ENCODE measurements at regions not wholly inside any gene's neighbourhood (a gene's known extent, or its start where the extent isn't known, plus 50 kb on each side); places are given as distances from the start of the nearest gene placed in this dataset.

DNA sequence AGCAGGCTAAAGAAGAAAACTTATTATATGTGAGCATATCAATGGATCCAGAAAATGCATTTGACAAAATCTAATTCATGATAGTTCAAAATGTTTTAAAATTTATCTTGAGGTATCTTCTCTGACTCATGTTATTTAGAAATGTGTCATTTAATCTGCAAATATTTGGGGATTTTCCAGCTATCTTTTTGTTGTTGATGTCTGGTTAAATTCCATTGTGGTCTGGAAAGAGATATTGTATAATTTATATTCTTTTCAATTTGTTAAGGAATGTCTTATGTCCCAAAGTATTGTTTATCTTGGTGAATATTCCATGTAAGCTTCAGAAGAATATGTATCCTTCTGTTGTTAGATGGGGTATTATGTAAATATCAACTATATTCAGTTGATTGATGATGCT lies 942.5 kb downstream of the KCNMA1 start (continued):
- TF ChIP-seq, protein P1, sequence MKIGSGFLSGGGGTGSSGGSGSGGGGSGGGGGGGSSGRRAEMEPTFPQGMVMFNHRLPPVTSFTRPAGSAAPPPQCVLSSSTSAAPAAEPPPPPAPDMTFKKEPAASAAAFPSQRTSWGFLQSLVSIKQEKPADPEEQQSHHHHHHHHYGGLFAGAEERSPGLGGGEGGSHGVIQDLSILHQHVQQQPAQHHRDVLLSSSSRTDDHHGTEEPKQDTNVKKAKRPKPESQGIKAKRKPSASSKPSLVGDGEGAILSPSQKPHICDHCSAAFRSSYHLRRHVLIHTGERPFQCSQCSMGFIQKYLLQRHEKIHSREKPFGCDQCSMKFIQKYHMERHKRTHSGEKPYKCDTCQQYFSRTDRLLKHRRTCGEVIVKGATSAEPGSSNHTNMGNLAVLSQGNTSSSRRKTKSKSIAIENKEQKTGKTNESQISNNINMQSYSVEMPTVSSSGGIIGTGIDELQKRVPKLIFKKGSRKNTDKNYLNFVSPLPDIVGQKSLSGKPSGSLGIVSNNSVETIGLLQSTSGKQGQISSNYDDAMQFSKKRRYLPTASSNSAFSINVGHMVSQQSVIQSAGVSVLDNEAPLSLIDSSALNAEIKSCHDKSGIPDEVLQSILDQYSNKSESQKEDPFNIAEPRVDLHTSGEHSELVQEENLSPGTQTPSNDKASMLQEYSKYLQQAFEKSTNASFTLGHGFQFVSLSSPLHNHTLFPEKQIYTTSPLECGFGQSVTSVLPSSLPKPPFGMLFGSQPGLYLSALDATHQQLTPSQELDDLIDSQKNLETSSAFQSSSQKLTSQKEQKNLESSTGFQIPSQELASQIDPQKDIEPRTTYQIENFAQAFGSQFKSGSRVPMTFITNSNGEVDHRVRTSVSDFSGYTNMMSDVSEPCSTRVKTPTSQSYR (CRISPR knock-in tag; IDR thresholded peaks at IDR 0.05): no peak
- TF ChIP-seq TP53 (CRISPR knock-in tag; IDR thresholded peaks at IDR 0.05): no peak

DNA sequence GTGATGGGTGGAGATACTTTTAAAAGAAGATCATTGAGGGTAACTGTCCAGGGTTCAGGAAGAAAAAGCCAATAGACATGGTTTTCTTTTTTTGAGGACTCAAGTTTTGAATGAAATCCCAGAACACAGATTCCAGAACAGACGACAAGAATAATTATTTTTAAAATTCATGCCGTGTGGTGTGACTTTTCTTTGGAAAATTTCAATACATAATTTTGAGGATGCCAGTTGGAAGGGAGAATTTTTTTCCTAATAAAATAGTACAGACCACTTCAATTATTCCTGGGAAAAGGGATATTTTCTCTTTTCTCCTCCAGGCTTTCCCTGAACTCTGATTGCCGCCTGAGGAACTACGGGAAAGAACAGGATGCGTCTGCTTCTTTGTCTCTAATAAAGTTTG lies 951.4 kb downstream of the KCNMA1 start:
- DNase-seq (ENCODE audit: low spot score) (no peak), ATAC-seq (no peak)
- Mint-ChIP-seq H3K4me1 (no peaks in the 10 kb centered on the region), H3K27ac (no peak overlapping the region), H3K27me3 (ENCODE audit: low read depth) (peaks cover 3% of the 10 kb centered on the region; the same call in 1 of the 2 replicates), H3K4me3 (no peak overlapping the region), H3K9me3 (peaks cover 24% of the 10 kb centered on the region), H3K36me3 (peaks cover 18% of the 10 kb centered on the region)
- CTCF ChIA-PET: no interaction called here
- POLR2A ChIA-PET: no interaction called here
- TF ChIP-seq, protein P2, sequence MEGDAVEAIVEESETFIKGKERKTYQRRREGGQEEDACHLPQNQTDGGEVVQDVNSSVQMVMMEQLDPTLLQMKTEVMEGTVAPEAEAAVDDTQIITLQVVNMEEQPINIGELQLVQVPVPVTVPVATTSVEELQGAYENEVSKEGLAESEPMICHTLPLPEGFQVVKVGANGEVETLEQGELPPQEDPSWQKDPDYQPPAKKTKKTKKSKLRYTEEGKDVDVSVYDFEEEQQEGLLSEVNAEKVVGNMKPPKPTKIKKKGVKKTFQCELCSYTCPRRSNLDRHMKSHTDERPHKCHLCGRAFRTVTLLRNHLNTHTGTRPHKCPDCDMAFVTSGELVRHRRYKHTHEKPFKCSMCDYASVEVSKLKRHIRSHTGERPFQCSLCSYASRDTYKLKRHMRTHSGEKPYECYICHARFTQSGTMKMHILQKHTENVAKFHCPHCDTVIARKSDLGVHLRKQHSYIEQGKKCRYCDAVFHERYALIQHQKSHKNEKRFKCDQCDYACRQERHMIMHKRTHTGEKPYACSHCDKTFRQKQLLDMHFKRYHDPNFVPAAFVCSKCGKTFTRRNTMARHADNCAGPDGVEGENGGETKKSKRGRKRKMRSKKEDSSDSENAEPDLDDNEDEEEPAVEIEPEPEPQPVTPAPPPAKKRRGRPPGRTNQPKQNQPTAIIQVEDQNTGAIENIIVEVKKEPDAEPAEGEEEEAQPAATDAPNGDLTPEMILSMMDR (IDR thresholded peaks at IDR 0.05): no peak
- TF ChIP-seq, protein P3, sequence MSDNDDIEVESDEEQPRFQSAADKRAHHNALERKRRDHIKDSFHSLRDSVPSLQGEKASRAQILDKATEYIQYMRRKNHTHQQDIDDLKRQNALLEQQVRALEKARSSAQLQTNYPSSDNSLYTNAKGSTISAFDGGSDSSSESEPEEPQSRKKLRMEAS (CRISPR knock-in tag; IDR thresholded peaks at IDR 0.05): no peak
- TF ChIP-seq ZNF671 (CRISPR knock-in tag; IDR thresholded peaks at IDR 0.05) (no peak), GTF2I (CRISPR knock-in tag; conservative IDR thresholded peaks at IDR 0.05) (no peak), CREM (CRISPR knock-in tag; IDR thresholded peaks at IDR 0.05) (no peak), JUN (CRISPR knock-in tag; IDR thresholded peaks at IDR 0.05) (no peak), KAT7 (CRISPR knock-in tag; IDR thresholded peaks at IDR 0.05; ENCODE audit: borderline replicate concordance) (no peak), ZNF263 (CRISPR knock-in tag; IDR thresholded peaks at IDR 0.05; ENCODE audit: low read depth) (no peak), NFATC4 (CRISPR knock-in tag; IDR thresholded peaks at IDR 0.05) (no peak), SOX15 (CRISPR knock-in tag; IDR thresholded peaks at IDR 0.05) (no peak), ATF1 (CRISPR knock-in tag; IDR thresholded peaks at IDR 0.05) (no peak), OVOL2 (CRISPR knock-in tag; IDR thresholded peaks at IDR 0.05; ENCODE audit: borderline replicate concordance) (no peak), MYBL2 (CRISPR knock-in tag; IDR thresholded peaks at IDR 0.05) (no peak)
- TF ChIP-seq, protein P4, sequence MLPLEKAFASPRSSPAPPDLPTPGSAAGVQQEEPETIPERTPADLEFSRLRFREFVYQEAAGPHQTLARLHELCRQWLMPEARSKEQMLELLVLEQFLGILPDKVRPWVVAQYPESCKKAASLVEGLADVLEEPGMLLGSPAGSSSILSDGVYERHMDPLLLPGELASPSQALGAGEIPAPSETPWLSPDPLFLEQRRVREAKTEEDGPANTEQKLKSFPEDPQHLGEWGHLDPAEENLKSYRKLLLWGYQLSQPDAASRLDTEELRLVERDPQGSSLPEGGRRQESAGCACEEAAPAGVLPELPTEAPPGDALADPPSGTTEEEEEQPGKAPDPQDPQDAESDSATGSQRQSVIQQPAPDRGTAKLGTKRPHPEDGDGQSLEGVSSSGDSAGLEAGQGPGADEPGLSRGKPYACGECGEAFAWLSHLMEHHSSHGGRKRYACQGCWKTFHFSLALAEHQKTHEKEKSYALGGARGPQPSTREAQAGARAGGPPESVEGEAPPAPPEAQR (CRISPR knock-in tag; IDR thresholded peaks at IDR 0.05): no peak
- TF ChIP-seq, protein P5, sequence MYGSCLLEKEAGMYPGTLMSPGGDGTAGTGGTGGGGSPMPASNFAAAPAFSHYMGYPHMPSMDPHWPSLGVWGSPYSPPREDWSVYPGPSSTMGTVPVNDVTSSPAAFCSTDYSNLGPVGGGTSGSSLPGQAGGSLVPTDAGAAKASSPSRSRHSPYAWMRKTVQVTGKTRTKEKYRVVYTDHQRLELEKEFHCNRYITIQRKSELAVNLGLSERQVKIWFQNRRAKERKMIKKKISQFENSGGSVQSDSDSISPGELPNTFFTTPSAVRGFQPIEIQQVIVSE (CRISPR knock-in tag; IDR thresholded peaks at IDR 0.05; ENCODE audit: borderline replicate concordance): no peak

DNA sequence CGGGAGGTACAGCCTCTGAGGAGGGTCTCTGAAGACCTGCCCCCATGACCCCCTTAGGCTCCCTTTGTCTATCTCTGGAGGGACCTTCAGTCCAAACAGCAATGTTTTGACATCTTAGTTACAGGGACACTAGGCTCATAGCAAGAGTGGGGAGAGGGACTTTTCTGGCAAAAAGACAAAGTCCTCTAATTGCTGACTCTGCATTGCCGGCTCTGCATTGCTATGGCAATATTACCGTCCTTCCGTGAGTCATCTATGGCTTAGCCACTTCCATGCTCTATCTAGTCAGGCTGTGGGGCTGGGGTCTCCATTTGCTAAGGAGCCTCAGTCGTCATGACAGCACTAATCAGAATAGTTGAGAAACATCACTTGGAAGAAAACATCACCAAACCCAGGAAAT lies 952.6 kb downstream of the KCNMA1 start:
- no peak for ATAC-seq
- ChIA-PET CTCF (no interaction called here), POLR2A (no interaction called here)
- H3K9me3 Mint-ChIP-seq: peaks cover 21% of the 10 kb centered on the region
- no peaks in the 10 kb centered on the region for H3K4me1 Mint-ChIP-seq
- no peak overlapping the region for H3K4me3 Mint-ChIP-seq
- peaks cover 3% of the 10 kb centered on the region for H3K27me3 Mint-ChIP-seq (ENCODE audit: low read depth)
- H3K27ac Mint-ChIP-seq: no peak overlapping the region
- DNase-seq (ENCODE audit: low spot score): no peak
- peaks cover 10% of the 10 kb centered on the region for H3K36me3 Mint-ChIP-seq
- TF ChIP-seq ESRRA (CRISPR knock-in tag; IDR thresholded peaks at IDR 0.05; ENCODE audit: borderline replicate concordance) (no peak), ATF1 (CRISPR knock-in tag; IDR thresholded peaks at IDR 0.05) (no peak), NR3C1 (CRISPR knock-in tag; conservative IDR thresholded peaks at IDR 0.05; ENCODE audit: low read depth) (no peak), NFATC4 (CRISPR knock-in tag; IDR thresholded peaks at IDR 0.05) (no peak), CBFB (CRISPR knock-in tag; IDR thresholded peaks at IDR 0.05; ENCODE audit: low read depth) (no peak), CREM (CRISPR knock-in tag; IDR thresholded peaks at IDR 0.05) (no peak)
- TF ChIP-seq, protein P6, sequence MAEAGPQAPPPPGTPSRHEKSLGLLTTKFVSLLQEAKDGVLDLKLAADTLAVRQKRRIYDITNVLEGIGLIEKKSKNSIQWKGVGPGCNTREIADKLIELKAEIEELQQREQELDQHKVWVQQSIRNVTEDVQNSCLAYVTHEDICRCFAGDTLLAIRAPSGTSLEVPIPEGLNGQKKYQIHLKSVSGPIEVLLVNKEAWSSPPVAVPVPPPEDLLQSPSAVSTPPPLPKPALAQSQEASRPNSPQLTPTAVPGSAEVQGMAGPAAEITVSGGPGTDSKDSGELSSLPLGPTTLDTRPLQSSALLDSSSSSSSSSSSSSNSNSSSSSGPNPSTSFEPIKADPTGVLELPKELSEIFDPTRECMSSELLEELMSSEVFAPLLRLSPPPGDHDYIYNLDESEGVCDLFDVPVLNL (CRISPR knock-in tag; IDR thresholded peaks at IDR 0.05; ENCODE audit: borderline replicate concordance, low read depth): no peak
- TF ChIP-seq, protein P7, sequence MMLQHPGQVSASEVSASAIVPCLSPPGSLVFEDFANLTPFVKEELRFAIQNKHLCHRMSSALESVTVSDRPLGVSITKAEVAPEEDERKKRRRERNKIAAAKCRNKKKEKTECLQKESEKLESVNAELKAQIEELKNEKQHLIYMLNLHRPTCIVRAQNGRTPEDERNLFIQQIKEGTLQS (CRISPR knock-in tag; conservative IDR thresholded peaks at IDR 0.05): no peak
- TF ChIP-seq, protein P8, sequence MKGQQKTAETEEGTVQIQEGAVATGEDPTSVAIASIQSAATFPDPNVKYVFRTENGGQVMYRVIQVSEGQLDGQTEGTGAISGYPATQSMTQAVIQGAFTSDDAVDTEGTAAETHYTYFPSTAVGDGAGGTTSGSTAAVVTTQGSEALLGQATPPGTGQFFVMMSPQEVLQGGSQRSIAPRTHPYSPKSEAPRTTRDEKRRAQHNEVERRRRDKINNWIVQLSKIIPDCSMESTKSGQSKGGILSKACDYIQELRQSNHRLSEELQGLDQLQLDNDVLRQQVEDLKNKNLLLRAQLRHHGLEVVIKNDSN (CRISPR knock-in tag; IDR thresholded peaks at IDR 0.05): no peak
- TF ChIP-seq, protein P2 (IDR thresholded peaks at IDR 0.05): no peak

All from WTC11 (cell line).